WI38 (cell line): ENCODE measurements at regions not wholly inside any gene's neighbourhood (a gene's known extent, or its start where the extent isn't known, plus 50 kb on each side); places are given as distances from the start of the nearest gene placed in this dataset.

ENCODE experiments used
- H3K4me3 ChIP-seq: 2 replicates; pipeline ENCODE4 v1.5.1; 2011; ENCODE audit warnings: low read depth, mild to moderate bottlenecking, control low read depth, low read length
- TF ChIP-seq, protein P1 (sequence below): IDR thresholded peaks from 2 replicates; pipeline ENCODE4 v1.5.1; 2012; ENCODE audit warnings: low read depth, mild to moderate bottlenecking, control low read depth, low read length

DNA sequence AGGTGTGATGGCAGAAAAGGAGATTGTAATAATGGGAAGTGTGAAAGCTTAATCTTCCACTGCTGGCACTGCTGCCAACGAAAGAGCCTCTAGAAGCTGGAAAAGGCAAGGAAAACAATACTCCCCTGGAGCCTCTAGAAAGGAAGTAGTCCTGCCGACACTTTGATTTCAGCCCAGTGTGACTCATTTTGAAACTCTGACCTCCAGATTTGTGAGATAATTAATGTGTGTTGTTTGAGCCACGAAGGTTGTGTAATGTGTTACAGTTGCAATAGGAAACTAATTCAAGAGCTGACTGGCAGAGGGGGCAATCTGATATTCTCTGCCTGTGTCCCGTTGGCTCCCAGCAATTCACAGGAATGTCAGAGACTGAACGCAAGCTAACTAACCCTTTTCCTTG lies 219.2 kb upstream of the UBE2E3 start:
- no peak overlapping the region for H3K4me3 ChIP-seq
- TF ChIP-seq, protein P1, sequence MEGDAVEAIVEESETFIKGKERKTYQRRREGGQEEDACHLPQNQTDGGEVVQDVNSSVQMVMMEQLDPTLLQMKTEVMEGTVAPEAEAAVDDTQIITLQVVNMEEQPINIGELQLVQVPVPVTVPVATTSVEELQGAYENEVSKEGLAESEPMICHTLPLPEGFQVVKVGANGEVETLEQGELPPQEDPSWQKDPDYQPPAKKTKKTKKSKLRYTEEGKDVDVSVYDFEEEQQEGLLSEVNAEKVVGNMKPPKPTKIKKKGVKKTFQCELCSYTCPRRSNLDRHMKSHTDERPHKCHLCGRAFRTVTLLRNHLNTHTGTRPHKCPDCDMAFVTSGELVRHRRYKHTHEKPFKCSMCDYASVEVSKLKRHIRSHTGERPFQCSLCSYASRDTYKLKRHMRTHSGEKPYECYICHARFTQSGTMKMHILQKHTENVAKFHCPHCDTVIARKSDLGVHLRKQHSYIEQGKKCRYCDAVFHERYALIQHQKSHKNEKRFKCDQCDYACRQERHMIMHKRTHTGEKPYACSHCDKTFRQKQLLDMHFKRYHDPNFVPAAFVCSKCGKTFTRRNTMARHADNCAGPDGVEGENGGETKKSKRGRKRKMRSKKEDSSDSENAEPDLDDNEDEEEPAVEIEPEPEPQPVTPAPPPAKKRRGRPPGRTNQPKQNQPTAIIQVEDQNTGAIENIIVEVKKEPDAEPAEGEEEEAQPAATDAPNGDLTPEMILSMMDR: no peak

DNA sequence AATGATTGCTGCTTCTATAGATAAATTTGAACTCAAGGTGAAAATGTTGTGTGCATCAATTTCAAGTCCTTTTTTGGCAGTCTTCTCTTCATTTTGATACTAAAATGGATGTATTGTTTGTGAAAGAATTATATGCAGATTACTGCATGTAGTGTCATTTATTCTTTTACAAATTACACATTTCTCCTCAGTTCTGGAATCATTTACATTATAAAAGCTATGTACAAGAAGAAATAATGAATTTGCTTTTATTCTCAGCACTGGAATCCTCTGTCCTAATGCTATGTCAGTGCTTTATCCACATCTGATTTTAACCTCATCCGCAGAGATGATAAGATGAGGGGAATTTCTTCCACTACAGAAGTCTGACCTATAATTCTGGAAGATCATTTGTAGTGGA lies 220.8 kb upstream of the UBE2E3 start:
- no peak overlapping the region for H3K4me3 ChIP-seq
- TF ChIP-seq, protein P1: no peak

DNA sequence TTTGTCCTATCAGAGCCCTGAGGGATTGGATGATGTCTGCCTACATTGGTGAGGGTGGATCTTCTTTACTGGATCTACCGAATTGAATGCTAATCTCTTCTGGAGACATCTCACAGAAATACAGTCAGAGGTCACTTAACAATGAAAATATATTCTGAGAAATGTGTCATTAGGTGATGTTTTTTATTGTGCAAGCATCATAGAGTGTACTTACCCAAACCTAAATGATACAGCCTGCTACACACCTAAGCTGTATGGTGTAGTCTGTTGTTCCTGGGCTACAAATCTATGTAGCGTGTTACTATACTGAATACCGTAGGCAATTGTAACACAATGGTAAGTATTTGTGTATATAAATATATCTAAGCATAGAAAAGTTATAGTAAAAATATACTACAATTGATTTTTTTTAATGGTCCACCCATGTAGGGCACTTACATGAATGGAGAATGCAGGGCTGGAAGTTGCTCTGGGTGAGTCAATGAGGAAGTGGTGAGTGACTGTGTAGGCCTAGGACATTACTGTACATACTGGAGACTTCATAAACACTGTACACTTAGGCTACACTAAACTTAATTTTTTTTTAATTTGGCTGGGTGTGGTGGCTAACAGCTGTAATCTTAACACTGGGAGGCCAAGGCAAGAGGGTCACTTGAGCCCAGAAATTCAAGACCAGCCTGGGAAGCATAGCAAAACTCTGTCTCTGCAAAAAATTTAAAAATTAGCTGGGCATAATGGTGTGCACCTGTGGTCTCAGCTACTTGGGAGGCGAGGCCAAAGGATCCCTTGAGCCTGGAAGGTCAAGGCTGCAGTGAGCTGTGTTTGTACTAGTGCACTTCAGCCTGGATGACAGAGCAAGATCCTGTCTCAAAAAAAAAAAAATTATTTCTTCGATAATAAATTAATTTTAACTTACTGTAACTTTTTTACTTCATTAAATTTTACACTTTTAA lies 226.3 kb upstream of the UBE2E3 start:
- H3K4me3 ChIP-seq: no peak overlapping the region
- TF ChIP-seq, protein P1: no peak

DNA sequence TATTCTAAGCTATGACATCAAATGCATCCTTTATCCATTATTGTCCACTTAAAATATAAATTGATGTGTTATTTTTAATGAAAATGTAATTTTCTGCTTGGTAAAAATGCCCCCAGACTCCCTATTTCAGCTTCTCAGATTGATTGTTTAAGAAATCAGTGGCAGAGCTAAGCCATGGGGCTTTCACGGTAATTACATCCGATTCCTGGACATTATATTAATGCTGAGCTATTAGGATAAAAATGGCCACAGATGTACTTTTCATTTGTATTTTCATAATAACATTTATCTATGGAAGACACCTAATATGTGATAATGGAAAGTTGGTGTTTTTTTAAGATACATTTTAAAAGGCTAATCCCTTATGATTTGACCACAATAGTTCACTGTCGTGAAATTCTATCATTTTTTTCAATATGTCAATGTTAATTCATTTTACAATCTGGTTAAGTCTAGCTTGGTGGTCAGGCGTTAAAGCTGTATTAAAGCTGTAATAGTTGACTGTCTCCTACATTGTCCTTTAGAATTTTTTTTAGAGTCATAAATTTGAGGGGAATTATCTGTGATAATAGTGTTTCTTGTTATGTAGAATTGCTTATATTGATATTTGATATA lies 229.0 kb upstream of the UBE2E3 start:
- TF ChIP-seq, protein P1: no peak
- no peak overlapping the region for H3K4me3 ChIP-seq

DNA sequence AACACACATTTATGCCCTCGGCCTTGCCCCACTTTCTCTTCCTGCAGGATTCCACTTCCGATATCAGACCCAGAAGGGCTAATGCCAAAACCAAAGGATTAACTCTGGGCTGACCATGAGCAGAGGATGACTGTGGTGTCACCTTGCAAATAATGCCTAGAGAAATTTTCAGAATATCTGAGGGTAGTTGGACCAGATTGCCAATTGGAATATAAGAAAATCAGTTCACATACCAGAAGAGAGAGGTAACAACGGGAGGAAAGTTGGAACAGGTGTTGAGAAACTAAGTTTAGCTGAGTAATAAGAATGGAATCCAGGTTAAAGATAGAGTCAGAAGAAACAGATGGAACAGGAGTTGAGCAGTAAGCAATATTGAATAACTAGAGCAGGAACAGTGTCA lies 232.7 kb upstream of the UBE2E3 start:
- no peak overlapping the region for H3K4me3 ChIP-seq
- TF ChIP-seq, protein P1: no peak

DNA sequence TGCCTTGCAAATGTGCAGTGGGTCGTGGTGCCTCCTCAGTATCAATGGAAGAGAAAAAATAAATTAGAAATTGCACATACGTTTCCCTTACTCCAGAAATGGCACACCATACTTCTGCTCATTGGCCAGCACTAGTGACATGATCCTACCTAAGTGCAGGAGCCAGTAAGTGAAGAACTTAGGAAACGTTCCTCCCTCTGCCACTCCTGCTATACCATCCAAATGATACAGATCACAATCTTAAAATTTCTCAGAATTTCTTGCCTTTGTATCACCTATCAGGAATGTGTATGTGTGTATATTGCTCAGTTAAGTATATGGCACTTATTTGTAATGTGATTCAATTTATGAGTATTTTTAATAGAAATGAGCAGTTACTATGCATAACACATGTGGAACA lies 237.0 kb upstream of the UBE2E3 start:
- no peak overlapping the region for H3K4me3 ChIP-seq
- TF ChIP-seq, protein P1: no peak

DNA sequence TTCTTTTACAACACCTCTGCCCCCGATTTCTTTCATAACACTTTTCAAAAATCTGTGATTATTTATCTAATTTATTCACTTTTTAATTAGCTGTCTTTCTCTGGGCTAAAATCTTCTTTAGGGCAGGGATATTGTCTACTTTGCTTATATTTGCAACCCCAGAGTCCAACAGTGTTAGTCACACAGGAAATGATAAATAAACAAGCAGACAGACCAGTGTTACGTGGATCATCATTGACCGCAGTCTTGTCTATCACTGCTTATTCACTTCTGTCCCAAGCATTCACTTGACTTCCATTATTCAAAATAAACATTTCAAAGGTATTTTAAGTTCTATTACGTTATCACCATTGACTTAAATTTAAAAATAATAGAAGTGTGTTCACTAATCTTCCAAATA lies 237.6 kb upstream of the UBE2E3 start:
- TF ChIP-seq, protein P1: no peak
- H3K4me3 ChIP-seq: no peak overlapping the region
